IgD-negative memory B cell (primary cell): ENCODE measurements at regions not wholly inside any gene's neighbourhood (a gene's known extent, or its start where the extent isn't known, plus 50 kb on each side); places are given as distances from the start of the nearest gene placed in this dataset.

Source experiments
- H3K27ac Mint-ChIP-seq, 3 donors: one replicate each; pipeline ENCODE4 v1.8.0; 2020 to 2022; ENCODE audit warnings: mild to moderate bottlenecking in 3 of 3, mixed read lengths in 3 of 3, moderate library complexity in 1 of 3
- H3K27me3 Mint-ChIP-seq: one replicate; pipeline ENCODE4 v1.8.0; 2021; ENCODE audit warnings: mixed read lengths
- H3K36me3 Mint-ChIP-seq: one replicate; pipeline ENCODE4 v1.8.0; 2020; ENCODE audit warnings: mild to moderate bottlenecking, mixed read lengths
- H3K4me1 Mint-ChIP-seq, 3 donors: one replicate each; pipeline ENCODE4 v1.8.0; 2020 to 2022; ENCODE audit warnings: mixed read lengths in 3 of 3, mild to moderate bottlenecking in 1 of 3
- H3K4me3 Mint-ChIP-seq, 4 donors: one replicate each; pipeline ENCODE4 v1.8.0; 2020 to 2022; ENCODE audit warnings: mild to moderate bottlenecking in 4 of 4, mixed read lengths in 4 of 4, moderate library complexity in 3 of 4
- H3K9me3 Mint-ChIP-seq, 3 donors: one replicate each; pipeline ENCODE4 v1.8.0; 2020 to 2021; ENCODE audit warnings: mixed read lengths in 3 of 3, mild to moderate bottlenecking in 1 of 3

GRCh38 chr16:8476824-8477223 is 113.5 kb downstream of the TMEM114 start:
- Mint-ChIP-seq H3K4me3 (no peak overlapping the region), H3K4me1 (no peaks in the 10 kb centered on the region), H3K27me3 (peaks cover 1% of the 10 kb centered on the region), H3K27ac (no peak overlapping the region), H3K36me3 (no peaks in the 10 kb centered on the region), H3K9me3 (peaks cover 2 to 3% (median 2%) of the 10 kb centered on the region in 3 donors)

DNA sequence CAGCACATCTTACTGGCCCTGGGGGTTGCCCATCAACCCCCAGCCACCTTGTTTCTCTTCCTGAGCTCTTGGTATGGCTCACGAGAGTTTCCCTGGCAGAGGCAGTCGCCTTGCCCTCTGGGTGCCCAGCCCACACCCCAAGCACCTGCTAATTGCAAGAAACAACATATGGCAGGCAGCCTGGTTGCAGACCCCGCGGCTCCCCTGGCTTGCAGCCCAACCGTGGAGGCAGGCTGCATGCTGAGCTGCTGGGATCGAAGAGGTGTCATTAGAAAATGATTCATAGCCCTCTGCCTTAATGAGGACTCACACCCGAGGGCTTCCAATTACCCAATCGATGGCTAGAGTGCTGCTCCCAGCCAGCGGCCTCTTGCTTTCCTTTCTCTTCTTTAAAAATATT is 115.7 kb downstream of the TMEM114 start:
- no peak overlapping the region for H3K27ac Mint-ChIP-seq
- H3K36me3 Mint-ChIP-seq: no peaks in the 10 kb centered on the region
- H3K9me3 Mint-ChIP-seq: peaks cover 2 to 3% (median 2%) of the 10 kb centered on the region in 3 donors
- no peaks in the 10 kb centered on the region for H3K27me3 Mint-ChIP-seq
- no peaks in the 10 kb centered on the region for H3K4me1 Mint-ChIP-seq
- no peak overlapping the region for H3K4me3 Mint-ChIP-seq

DNA sequence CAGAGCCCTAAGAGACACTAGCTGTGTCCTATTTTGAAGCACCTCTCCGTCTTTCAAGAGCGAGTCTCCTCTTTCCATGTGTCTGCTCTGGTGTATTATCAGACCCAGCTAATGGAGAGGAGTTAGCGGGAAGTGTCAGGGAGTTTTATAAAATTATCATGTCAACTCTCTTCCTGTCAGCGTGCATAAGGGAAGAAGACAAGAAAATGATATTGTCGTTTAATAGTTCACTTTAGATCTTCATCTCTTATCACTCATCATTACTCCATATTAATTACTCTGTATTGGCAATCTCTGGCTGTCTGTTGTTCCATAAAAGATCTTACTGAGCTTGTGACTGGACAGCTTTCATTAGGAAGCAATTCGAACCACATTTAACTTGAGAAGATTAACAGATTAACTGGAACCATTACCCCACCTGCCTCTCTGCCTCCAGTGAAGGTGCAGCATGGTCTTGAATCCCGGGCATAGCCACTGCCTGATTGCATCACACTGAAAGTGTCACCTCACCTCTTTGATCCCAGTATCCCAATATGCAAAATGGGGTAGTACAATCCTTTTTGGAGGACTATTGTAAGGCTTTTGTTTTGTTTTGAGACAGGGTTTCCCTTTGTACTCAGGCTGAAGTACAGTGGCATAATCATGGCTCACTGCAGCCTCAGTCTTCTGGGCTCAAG is 121.1 kb downstream of the TMEM114 start:
- Mint-ChIP-seq H3K4me3 (no peak overlapping the region), H3K27ac (no peak overlapping the region), H3K36me3 (no peaks in the 10 kb centered on the region), H3K9me3 (peaks cover 0 to 4% (median 3%) of the 10 kb centered on the region in 3 donors), H3K4me1 (no peaks in the 10 kb centered on the region), H3K27me3 (peaks cover 4% of the 10 kb centered on the region)

DNA sequence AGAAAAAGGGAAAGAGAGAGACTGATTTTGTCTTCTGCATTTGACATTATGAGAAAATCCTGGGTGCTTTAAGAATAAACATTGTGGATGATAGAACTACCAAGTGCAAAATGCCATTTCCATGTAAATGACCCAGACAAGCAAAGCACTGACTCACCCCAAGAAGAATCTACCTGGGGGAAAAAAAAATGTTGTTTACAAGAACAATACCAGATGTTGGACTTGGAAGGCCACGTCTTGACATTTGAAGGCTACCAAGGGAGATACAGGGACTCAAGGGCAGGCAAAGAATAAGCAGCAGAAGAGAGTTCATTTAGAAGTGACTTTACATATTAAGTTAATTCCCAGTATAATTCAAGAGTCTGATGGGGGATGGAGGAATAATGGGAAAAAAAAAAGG is 125.3 kb downstream of the TMEM114 start:
- H3K9me3 Mint-ChIP-seq: peaks cover 2 to 8% (median 7%) of the 10 kb centered on the region in 3 donors
- no peak overlapping the region for H3K27ac Mint-ChIP-seq
- H3K36me3 Mint-ChIP-seq: no peaks in the 10 kb centered on the region
- no peak overlapping the region for H3K4me3 Mint-ChIP-seq
- H3K4me1 Mint-ChIP-seq: no peaks in the 10 kb centered on the region
- peaks cover 8% of the 10 kb centered on the region for H3K27me3 Mint-ChIP-seq

DNA sequence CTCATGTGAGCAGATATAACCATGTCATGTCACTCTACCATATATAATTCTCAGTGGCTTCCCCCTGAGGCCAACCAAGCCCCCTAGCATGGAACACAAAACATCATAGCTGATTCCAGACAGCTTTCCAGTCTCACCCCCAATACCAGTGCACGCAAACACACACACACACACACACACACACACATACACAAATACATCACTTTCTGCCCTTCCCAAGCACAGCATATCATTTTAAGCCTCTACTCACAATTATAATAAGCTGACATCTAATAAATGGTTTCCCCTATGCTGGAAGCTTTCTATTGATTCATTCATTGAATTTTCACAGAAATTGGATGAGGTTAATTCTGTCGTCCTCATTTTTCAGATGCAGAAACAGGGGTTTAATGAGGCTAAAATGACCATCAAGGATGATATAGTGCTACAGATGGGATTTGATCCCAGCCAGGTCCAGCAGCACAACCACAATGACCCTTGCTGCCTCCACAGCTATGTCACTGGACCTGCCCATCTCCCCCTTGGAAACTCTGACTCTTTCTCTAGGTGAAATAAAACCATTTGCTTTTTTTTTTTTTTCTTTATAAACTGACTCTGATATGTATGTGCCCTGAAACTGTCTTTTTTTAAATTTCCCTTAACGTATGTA is 131.1 kb downstream of the TMEM114 start:
- H3K4me1 Mint-ChIP-seq: peaks cover 0 to 2% (median 0%) of the 10 kb centered on the region in 3 donors
- peaks cover 6% of the 10 kb centered on the region for H3K27me3 Mint-ChIP-seq
- peaks cover 4 to 5% (median 5%) of the 10 kb centered on the region in 3 donors for H3K9me3 Mint-ChIP-seq
- no peak overlapping the region for H3K27ac Mint-ChIP-seq
- no peak overlapping the region for H3K4me3 Mint-ChIP-seq
- H3K36me3 Mint-ChIP-seq: no peaks in the 10 kb centered on the region

- H3K9me3 Mint-ChIP-seq: peaks cover 4 to 5% (median 5%) of the 10 kb centered on the region in 3 donors
Observed at GRCh38 chr16:8458481-8459046, 131.7 kb downstream of the TMEM114 start.

GRCh38 chr16:8453359-8453758 is 137.0 kb downstream of the TMEM114 start:
- H3K27ac Mint-ChIP-seq: no peak overlapping the region
- H3K36me3 Mint-ChIP-seq: peaks cover 1% of the 10 kb centered on the region
- peaks cover 1% of the 10 kb centered on the region for H3K27me3 Mint-ChIP-seq
- peaks cover 0 to 2% (median 0%) of the 10 kb centered on the region in 3 donors for H3K4me1 Mint-ChIP-seq
- no peak overlapping the region for H3K4me3 Mint-ChIP-seq
- H3K9me3 Mint-ChIP-seq: peaks cover 0 to 3% (median 0%) of the 10 kb centered on the region in 3 donors

More at GRCh38 chr16:8458481-8459046, 131.7 kb downstream of the TMEM114 start:
- Mint-ChIP-seq H3K27me3 (peaks cover 6% of the 10 kb centered on the region), H3K4me3 (no peak overlapping the region), H3K4me1 (peaks cover 0 to 2% (median 0%) of the 10 kb centered on the region in 3 donors), H3K36me3 (no peaks in the 10 kb centered on the region), H3K27ac (no peak overlapping the region)

DNA sequence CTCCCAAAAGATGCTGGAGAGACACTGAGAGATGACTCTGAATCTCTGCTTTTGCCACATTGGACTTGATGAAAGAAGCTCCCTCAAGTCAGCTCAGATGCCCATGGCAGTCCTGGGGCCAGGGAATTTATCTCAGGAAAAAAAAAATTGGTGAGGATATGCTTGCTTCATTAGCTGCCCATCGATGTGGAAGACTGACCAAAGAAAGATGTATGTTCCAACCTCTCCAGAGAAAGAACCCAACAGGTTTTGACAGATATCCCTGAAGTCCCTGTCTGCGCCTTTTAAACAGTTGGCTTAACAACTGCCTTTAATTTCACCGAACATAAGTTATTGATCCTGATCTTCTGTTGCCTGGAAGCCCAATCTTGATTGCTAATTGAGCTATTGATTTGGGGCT is 137.4 kb downstream of the TMEM114 start:
- peaks cover 0 to 3% (median 0%) of the 10 kb centered on the region in 3 donors for H3K9me3 Mint-ChIP-seq
- peaks cover 1% of the 10 kb centered on the region for H3K36me3 Mint-ChIP-seq
- no peak overlapping the region for H3K4me3 Mint-ChIP-seq
- H3K27me3 Mint-ChIP-seq: peaks cover 1% of the 10 kb centered on the region
- H3K27ac Mint-ChIP-seq: no peak overlapping the region
- peaks cover 0 to 2% (median 0%) of the 10 kb centered on the region in 3 donors for H3K4me1 Mint-ChIP-seq

GRCh38 chr16:8436931-8437330 is 153.4 kb downstream of the TMEM114 start:
- Mint-ChIP-seq H3K36me3 (no peaks in the 10 kb centered on the region), H3K9me3 (peaks cover 2 to 9% (median 4%) of the 10 kb centered on the region in 3 donors), H3K4me1 (peaks cover 0 to 3% (median 0%) of the 10 kb centered on the region in 3 donors), H3K27ac (no peak overlapping the region), H3K27me3 (peaks cover 2% of the 10 kb centered on the region), H3K4me3 (no peak overlapping the region)

DNA sequence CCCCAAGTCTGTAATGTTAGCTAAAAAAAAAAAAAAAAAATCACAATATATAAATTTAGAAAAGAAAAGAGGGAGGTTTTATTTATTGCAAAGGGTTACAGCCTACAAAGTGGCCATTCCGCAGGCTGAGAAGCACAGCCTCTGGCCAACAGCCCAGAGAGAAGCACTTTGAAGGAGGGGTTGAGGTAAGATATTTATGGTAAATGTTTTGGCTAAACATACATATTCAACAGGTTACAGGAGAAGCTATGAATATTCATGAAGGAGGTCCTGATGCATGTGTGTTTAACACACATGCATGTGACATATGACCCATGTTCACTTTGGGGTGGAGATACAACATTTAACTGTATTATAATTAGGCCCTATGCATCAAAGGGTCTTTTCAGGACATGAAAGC is 158.5 kb downstream of the TMEM114 start:
- Mint-ChIP-seq H3K27ac (no peak overlapping the region), H3K4me3 (no peak overlapping the region), H3K27me3 (peaks cover 1% of the 10 kb centered on the region), H3K36me3 (peaks cover 2% of the 10 kb centered on the region), H3K9me3 (peaks cover 3 to 6% (median 4%) of the 10 kb centered on the region in 3 donors), H3K4me1 (no peaks in the 10 kb centered on the region)

GRCh38 chr16:8430401-8430800 is 159.9 kb downstream of the TMEM114 start:
- Mint-ChIP-seq H3K9me3 (peaks cover 3 to 8% (median 3%) of the 10 kb centered on the region in 3 donors), H3K4me3 (no peak overlapping the region), H3K27ac (no peak overlapping the region), H3K4me1 (no peaks in the 10 kb centered on the region), H3K27me3 (peaks cover 1% of the 10 kb centered on the region), H3K36me3 (peaks cover 2% of the 10 kb centered on the region)

GRCh38 chr16:8426569-8426968 is 163.7 kb downstream of the TMEM114 start:
- H3K9me3 Mint-ChIP-seq: peaks cover 0 to 10% (median 5%) of the 10 kb centered on the region in 3 donors
- peaks cover 2% of the 10 kb centered on the region for H3K36me3 Mint-ChIP-seq
- no peak overlapping the region for H3K4me3 Mint-ChIP-seq
- H3K27ac Mint-ChIP-seq: no peak overlapping the region
- H3K4me1 Mint-ChIP-seq: no peaks in the 10 kb centered on the region
- H3K27me3 Mint-ChIP-seq: peaks cover 1% of the 10 kb centered on the region

GRCh38 chr16:8417145-8417544 is 173.2 kb downstream of the TMEM114 start:
- Mint-ChIP-seq H3K36me3 (no peaks in the 10 kb centered on the region), H3K9me3 (peaks cover 0 to 10% (median 2%) of the 10 kb centered on the region in 3 donors), H3K27ac (no peak overlapping the region)

DNA sequence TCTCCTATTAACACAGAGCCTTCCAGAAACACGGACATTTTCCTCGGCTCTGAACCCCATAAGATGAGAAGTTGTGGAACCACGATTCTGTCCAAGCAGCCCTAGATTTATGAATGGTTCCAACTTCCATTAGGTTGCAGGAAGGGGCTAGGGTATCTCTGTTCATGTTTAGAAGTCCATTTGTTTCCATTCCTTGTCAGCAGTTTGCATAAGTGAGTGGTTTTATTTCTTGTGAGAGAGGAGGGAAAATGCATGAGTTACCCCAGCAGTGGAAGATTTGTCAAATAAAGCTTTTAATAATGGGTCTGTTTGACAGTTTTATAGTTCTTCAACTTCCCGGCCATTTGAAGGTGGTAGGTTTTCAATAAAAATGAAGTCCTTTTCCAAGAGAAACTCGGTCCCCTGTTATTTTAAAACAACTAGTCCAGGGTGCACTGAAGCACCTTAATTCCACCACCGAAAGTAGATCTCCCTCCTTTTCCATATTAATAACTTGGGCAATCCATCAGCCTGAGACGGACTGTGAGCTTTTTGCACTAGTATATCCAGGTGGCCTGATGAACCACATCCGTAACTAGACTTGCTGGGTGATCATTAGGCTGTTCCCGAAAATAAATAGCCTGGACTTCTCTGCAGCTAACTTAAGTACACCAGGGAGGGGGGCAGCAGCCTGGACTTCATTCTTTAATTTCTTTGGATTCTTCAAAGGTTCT is 181.3 kb downstream of the TMEM114 start:
- Mint-ChIP-seq H3K27ac (no peak overlapping the region), H3K36me3 (no peaks in the 10 kb centered on the region), H3K9me3 (peaks cover 1 to 23% (median 6%) of the 10 kb centered on the region in 3 donors)

More at GRCh38 chr16:8417145-8417544, 173.2 kb downstream of the TMEM114 start:
- Mint-ChIP-seq H3K27me3 (no peaks in the 10 kb centered on the region), H3K4me1 (no peaks in the 10 kb centered on the region), H3K4me3 (no peak overlapping the region)

GRCh38 chr16:8407351-8407750 is 183.0 kb downstream of the TMEM114 start:
- no peak overlapping the region for H3K27ac Mint-ChIP-seq
- peaks cover 1 to 19% (median 6%) of the 10 kb centered on the region in 3 donors for H3K9me3 Mint-ChIP-seq

More for the DNA sequence above, 181.3 kb downstream of the TMEM114 start:
- H3K4me1 Mint-ChIP-seq: no peaks in the 10 kb centered on the region
- no peaks in the 10 kb centered on the region for H3K27me3 Mint-ChIP-seq
- H3K4me3 Mint-ChIP-seq: no peak overlapping the region

More at GRCh38 chr16:8407351-8407750, 183.0 kb downstream of the TMEM114 start:
- H3K36me3 Mint-ChIP-seq: no peaks in the 10 kb centered on the region
- H3K4me3 Mint-ChIP-seq: no peak overlapping the region
- H3K4me1 Mint-ChIP-seq: no peaks in the 10 kb centered on the region
- H3K27me3 Mint-ChIP-seq: no peaks in the 10 kb centered on the region
